DMS 273 (cell line): ENCODE measurements at regions not wholly inside any gene's neighbourhood (a gene's known extent, or its start where the extent isn't known, plus 50 kb on each side); places are given as distances from the start of the nearest gene placed in this dataset.

Experiments used
- DNase-seq: peaks from one replicate; lab custom pipeline; 2025; ENCODE audit not compliant: unreplicated experiment; lab: John Stamatoyannopoulos, UW

- DNase-seq: no peak
Observed at GRCh38 chr2:143893371-143893770, 626.5 kb downstream of the ZEB2 start.

- no peak for DNase-seq
Observed at GRCh38 chr2:143891879-143892308, 628.0 kb downstream of the ZEB2 start.

- DNase-seq: no peak
Observed at GRCh38 chr2:143890798-143891197, 629.1 kb downstream of the ZEB2 start.

- no peak for DNase-seq
Observed at GRCh38 chr2:143889216-143889615, 630.7 kb downstream of the ZEB2 start.

GRCh38 chr2:143885461-143885860 is 634.5 kb downstream of the ZEB2 start:
- no peak for DNase-seq

GRCh38 chr2:143881246-143881645 is 638.7 kb downstream of the ZEB2 start:
- no peak for DNase-seq

GRCh38 chr2:143877876-143878530 is 641.9 kb downstream of the ZEB2 start:
- peak; percentile 87 for DNase-seq

GRCh38 chr2:143877056-143877455 is 642.9 kb downstream of the ZEB2 start:
- peak; percentile 96 for DNase-seq

GRCh38 chr2:143875295-143876233 is 644.4 kb downstream of the ZEB2 start:
- DNase-seq: peak; percentile 37

- DNase-seq: no peak
Observed at GRCh38 chr2:143873886-143874285, 646.0 kb downstream of the ZEB2 start.

GRCh38 chr2:143870696-143871095 is 649.2 kb downstream of the ZEB2 start:
- DNase-seq: no peak

- no peak for DNase-seq
Observed at GRCh38 chr2:143856978-143857377, 662.9 kb downstream of the ZEB2 start.

GRCh38 chr2:143852759-143853158 is 667.2 kb downstream of the ZEB2 start:
- no peak for DNase-seq

- no peak for DNase-seq
Observed at GRCh38 chr2:143850084-143850483, 669.8 kb downstream of the ZEB2 start.

GRCh38 chr2:143847257-143847656 is 672.7 kb downstream of the ZEB2 start:
- no peak for DNase-seq

- no peak for DNase-seq
Observed at GRCh38 chr2:143844986-143845385, 674.9 kb downstream of the ZEB2 start.

- DNase-seq: peak; percentile 10
Observed at GRCh38 chr2:143843686-143844085, 676.2 kb downstream of the ZEB2 start.

GRCh38 chr2:143842836-143843235 is 677.1 kb downstream of the ZEB2 start:
- no peak for DNase-seq

GRCh38 chr2:143841935-143842334 is 678.0 kb downstream of the ZEB2 start:
- peak; percentile 13 for DNase-seq

- peak; percentile 13 for DNase-seq
Observed at GRCh38 chr2:143840601-143841000, 679.3 kb downstream of the ZEB2 start.

GRCh38 chr2:143840194-143840593 is 679.7 kb downstream of the ZEB2 start:
- DNase-seq: no peak

GRCh38 chr2:143839456-143839855 is 680.5 kb downstream of the ZEB2 start:
- no peak for DNase-seq
